AG04450 (cell line): ENCODE measurements at regions not wholly inside any gene's neighbourhood (a gene's known extent, or its start where the extent isn't known, plus 50 kb on each side); places are given as distances from the start of the nearest gene placed in this dataset. TPM values are rescaled to one million over a fixed set of nuclear protein-coding genes. Genes with fewer than 3 reads are reported as not detected.
"Not testable (repeated sequence)": the region's sequence is repeated elsewhere in the genome, so short reads cannot be mapped to it uniquely, and the experiment has no call there.

Experiments
- CTCF ChIA-PET: fragments of 300-600, 350-600 bp; formaldehyde crosslinking; extraction: SDS; loops from one replicate; lab custom pipeline; 2022; ENCODE audit warnings: antibody characterized with exemption, inconsistent platforms; lab: Charles Lee
- POLR2A ChIA-PET: fragments of 350-600 bp; formaldehyde crosslinking; extraction: SDS; loops from one replicate; lab custom pipeline; 2021; ENCODE audit warnings: antibody characterized with exemption, inconsistent platforms; lab: Yijun Ruan, JAX
- DNase-seq: peaks from one replicate; pipeline ENCODE4 v3.0.0-alpha.2; 2011; ENCODE audit warnings: low read depth, low spot score
- H3K27ac ChIP-seq: one replicate; pipeline ENCODE4 v1.5.1; 2012; ENCODE audit warnings: low read depth, low read length, control low read depth
- H3K27me3 ChIP-seq: one replicate; pipeline ENCODE4 v1.6.0; 2012; ENCODE audit warnings: low read length; ENCODE audit not compliant: control insufficient read depth, insufficient read depth
- H3K4me3 ChIP-seq: 2 replicates; pipeline ENCODE4 v1.5.1; 2011; ENCODE audit warnings: mild to moderate bottlenecking, low read depth, low read length, control low read depth
- H3K9me3 ChIP-seq: 2 replicates; pipeline ENCODE4 v1.5.1; 2012; ENCODE audit warnings: low read length; ENCODE audit not compliant: control insufficient read depth, insufficient read depth
- small RNA-seq: library from RNA; depleted of rRNA; stranded (forward); fragments of <200 nt; gene quantifications from one replicate; pipeline ENCODE3, GENCODE V24; 2012; ENCODE audit warnings: low read depth; ENCODE audit not compliant: insufficient read length
- TF ChIP-seq, protein P1 (sequence below): IDR thresholded peaks from 2 replicates; pipeline ENCODE4 v1.5.1; 2011; ENCODE audit warnings: low read depth, low read length, control low read depth, inconsistent platforms

DNA sequence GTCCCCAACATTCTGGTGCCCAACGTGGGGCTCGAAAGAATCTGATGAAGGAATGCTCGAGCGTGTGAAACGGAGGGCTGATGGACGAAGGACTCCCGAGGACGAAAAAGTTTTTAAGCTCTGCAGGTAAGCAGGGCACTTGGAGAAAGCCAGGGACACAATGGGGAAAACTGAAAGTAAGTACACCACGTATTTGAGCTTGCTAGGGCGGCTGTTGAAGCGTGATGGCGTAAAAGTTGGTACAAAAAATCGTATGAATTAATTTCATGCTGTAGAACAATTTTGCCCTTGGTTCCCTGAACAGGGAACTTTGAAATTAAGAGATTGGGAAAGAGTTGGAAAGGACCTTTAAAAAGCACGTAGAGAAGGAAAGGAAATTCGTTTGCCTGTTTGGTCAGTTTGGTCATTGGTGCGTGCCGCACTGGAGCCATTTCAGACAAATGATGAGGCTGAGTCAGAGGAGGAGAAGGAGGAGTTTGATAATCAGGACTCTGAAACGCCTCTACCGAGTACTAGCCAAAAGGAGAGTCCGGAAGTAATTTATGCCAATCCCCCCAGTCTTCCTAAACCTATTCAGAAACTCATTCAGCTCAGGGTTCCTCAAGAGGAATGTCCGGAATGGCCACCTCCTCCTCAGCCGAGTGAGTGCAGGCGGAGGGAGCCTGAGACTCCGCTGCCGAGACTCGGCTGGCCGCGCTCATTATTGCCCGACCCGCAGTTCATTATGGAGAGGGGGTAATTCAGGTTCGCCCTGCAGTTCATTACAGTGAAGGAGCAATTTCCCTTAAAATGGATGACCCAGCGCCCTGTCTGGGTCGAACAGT, 59.2 kb upstream of the PRSS16 start:
- CTCF ChIA-PET: interaction anchor here (0.6 to 2.5 kb wide), 22 partner anchors 8 to 1168 kb away, joined by 3 to 18 read pairs (median 4); no protein-coding TSS in a partner anchor
- TF ChIP-seq, protein P1, sequence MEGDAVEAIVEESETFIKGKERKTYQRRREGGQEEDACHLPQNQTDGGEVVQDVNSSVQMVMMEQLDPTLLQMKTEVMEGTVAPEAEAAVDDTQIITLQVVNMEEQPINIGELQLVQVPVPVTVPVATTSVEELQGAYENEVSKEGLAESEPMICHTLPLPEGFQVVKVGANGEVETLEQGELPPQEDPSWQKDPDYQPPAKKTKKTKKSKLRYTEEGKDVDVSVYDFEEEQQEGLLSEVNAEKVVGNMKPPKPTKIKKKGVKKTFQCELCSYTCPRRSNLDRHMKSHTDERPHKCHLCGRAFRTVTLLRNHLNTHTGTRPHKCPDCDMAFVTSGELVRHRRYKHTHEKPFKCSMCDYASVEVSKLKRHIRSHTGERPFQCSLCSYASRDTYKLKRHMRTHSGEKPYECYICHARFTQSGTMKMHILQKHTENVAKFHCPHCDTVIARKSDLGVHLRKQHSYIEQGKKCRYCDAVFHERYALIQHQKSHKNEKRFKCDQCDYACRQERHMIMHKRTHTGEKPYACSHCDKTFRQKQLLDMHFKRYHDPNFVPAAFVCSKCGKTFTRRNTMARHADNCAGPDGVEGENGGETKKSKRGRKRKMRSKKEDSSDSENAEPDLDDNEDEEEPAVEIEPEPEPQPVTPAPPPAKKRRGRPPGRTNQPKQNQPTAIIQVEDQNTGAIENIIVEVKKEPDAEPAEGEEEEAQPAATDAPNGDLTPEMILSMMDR: no peak
- no peaks in the 10 kb centered on the region for H3K9me3 ChIP-seq
- H3K27me3 ChIP-seq: no peaks in the 10 kb centered on the region
- peak overlapping the region; percentile 84 for H3K27ac ChIP-seq
- no peak for DNase-seq
- POLR2A ChIA-PET: interaction anchor here (0.6 to 1.7 kb wide), 3 partner anchors 10 to 706 kb away, joined by 3 to 17 read pairs (median 8); no protein-coding TSS in a partner anchor
- peak overlapping the region; percentile 81 for H3K4me3 ChIP-seq

DNA sequence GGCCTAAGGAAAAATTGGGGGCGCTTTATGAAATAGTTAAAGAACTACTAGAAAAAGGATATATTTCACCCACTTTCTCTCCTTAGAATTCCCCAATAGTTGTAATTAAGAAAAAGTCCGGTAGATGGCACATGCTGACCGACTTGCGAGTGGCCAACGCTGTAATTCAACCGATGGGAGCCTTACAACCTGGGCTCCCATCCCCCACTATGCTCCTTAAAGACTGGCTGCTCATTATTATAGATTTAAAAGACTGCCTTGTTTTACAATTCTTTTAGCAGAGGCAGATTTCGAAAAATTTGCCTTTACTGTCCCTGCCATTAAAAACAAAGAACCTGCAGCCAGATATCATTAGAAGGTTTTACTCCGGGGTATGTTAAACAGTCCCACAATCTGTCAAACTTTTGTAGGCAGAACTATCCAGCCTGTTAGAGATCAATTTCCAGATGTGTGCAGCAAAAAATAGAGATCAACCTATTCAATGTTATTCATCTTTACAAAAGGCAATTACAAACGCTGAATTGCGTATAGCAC, 58.5 kb upstream of the PRSS16 start:
- Histone ChIP-seq H3K4me3 (peak overlapping the region; percentile 81), H3K27me3 (no peaks in the 10 kb centered on the region), H3K9me3 (no peaks in the 10 kb centered on the region), H3K27ac (peak overlapping the region; percentile 84)
- ChIA-PET POLR2A (interaction anchor here (1.3 kb wide), 1 partner anchor 11 kb away, joined by 17 read pairs; no protein-coding TSS in a partner anchor), CTCF (interaction anchor here (0.9 to 2.5 kb wide), 10 partner anchors 28 to 1167 kb away, joined by 3 to 18 read pairs (median 4); no protein-coding TSS in a partner anchor)
- TF ChIP-seq, protein P1: peak; percentile 74
- peak; percentile 59 for DNase-seq

DNA sequence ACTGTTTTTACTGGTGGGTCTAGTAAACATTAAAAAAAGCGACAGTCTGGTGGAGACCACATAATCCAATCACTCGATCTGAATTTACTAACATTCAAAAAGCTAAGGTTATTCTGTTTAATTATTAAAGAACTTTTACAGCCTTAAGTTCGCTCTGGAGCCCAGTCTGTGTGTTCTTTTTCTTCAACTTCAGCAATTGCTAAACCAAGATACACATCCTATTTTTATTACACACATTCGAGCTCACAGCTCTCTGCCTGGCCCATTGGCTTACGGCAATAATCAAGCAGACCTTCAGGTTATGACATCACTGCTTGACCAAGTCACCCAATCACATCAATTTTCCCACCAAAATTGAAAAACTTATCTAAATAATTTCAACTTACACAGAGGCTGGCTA, 57.4 kb upstream of the PRSS16 start:
- Histone ChIP-seq H3K9me3 (no peaks in the 10 kb centered on the region), H3K4me3 (no peak overlapping the region), H3K27ac (no peak overlapping the region), H3K27me3 (no peaks in the 10 kb centered on the region)
- TF ChIP-seq, protein P1: no peak
- no peak for DNase-seq
- ChIA-PET POLR2A (no interaction called here), CTCF (interaction anchor here (0.6 to 1.4 kb wide), 5 partner anchors 419 to 704 kb away, joined by 4 to 6 read pairs (median 4); no protein-coding TSS in a partner anchor)

DNA sequence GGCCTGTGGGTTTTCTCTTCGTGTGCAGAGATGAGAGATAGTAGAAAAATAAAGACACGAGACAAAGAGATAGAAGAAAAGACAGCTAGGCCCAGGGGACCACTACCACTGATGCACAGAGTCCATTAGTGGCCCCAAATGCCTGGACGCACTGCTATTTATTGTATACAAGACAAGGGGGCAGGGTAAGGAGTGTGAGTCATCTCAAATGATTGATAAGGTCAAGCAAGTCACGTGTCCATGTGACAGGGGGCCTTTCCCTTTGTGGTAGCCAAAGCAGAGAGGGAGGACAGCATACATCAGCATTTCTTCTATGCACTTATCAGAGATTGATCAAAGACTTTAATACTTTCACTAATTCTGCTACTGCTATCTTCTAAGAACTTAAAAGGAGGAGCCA, 53.0 kb upstream of the PRSS16 start:
- DNase-seq, H3K4me3 ChIP-seq, CTCF ChIA-PET, H3K27ac ChIP-seq, POLR2A ChIA-PET, H3K9me3 ChIP-seq, H3K27me3 ChIP-seq: not testable (repeated sequence)

DNA sequence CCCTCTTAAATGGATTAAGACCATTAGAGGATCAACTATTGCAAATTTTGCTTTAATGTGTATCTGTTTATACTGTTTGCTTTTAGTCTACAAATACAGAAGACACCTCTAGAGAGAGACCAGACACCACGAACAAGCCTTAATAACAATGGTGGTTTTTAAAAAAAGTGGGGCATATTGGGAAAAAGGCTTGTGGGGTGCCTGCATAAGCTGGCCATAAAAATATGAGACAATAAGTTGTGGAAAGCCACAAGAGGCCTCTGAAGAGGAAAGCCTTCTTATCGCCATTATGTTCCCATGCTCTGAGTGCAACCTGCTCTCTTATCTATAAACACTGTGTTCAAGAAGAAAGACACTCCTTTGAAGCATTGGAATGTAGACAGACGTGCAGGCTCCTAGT, 52.0 kb upstream of the PRSS16 start:
- H3K9me3 ChIP-seq, H3K27me3 ChIP-seq, H3K4me3 ChIP-seq, H3K27ac ChIP-seq, POLR2A ChIA-PET, DNase-seq: not testable (repeated sequence)
- CTCF ChIA-PET: interaction anchor here (0.6 kb wide), 1 partner anchor 659 kb away, joined by 7 read pairs; no protein-coding TSS in a partner anchor

Small RNA genes lying in the stretch of these regions (small RNA-seq; reads per million reads assigned to genes)
- gene MIR3143 (35.0 reads per million, percentile 84 among the genes with 10 or more reads in this experiment), gene RNU2-62P (not detected)
